ENCODE measurements at regions not wholly inside any gene's neighbourhood (a gene's known extent, or its start where the extent isn't known, plus 50 kb on each side); places are given as distances from the start of the nearest gene placed in this dataset.

- Histone ChIP-seq H4K20me1 (ENCODE audit: low read length) (no peaks in the 10 kb centered on the region), H2AFZ (ENCODE audit: low read length) (no peak overlapping the region), H3K79me2 (ENCODE audit: low read length) (no peaks in the 10 kb centered on the region), H3K4me2 (ENCODE audit: low read length) (no peak overlapping the region), H3K27me3 (ENCODE audit: low read length) (no peaks in the 10 kb centered on the region), H3K9me2 (replicated peaks; ENCODE audit: low read length) (no peaks in the 10 kb centered on the region), H3K9me3 (ENCODE audit: low read length) (peaks cover 7% of the 10 kb centered on the region), H3K27ac (ENCODE audit: low read length) (no peak overlapping the region), H3K4me1 (ENCODE audit: insufficient read depth, low read length) (no peaks in the 10 kb centered on the region), H3K4me3 (ENCODE audit: low read length) (no peak overlapping the region), H3F3A (ENCODE audit: low read length, unreplicated experiment) (no peaks in the 10 kb centered on the region), H3K9ac (ENCODE audit: low read length) (no peak overlapping the region), H3K36me3 (ENCODE audit: low read depth, low read length) (no peaks in the 10 kb centered on the region)
- POLR2A ChIA-PET (ENCODE audit: unreplicated experiment) = no interaction called here
- DNase-seq = no peak
- no TSS peak for BruUV-seq (replicated peaks)
- no peak for ATAC-seq
- TF ChIP-seq EZH2phosphoT487 (IDR thresholded peaks at IDR 0.05; ENCODE audit: borderline replicate concordance, low read length) (no peak), CTCF (conservative IDR thresholded peaks at IDR 0.05; ENCODE audit: low read depth, low read length) (no peak), EZH2 (IDR thresholded peaks at IDR 0.05; ENCODE audit: low read length, unreplicated experiment) (no peak)
- CTCF ChIA-PET = no interaction called here
- intact Hi-C loops (cut with micrococcal nuclease) = no loop called here
Measured at GRCh38 chr3:525415-525814, 328.9 kb downstream of the CHL1 start.

GRCh38 chr3:535566-536416, 339.2 kb downstream of the CHL1 start:
- Histone ChIP-seq H3K36me3 (ENCODE audit: low read depth, low read length) (no peaks in the 10 kb centered on the region), H2AFZ (ENCODE audit: low read length) (no peak overlapping the region), H3K27me3 (ENCODE audit: low read length) (no peaks in the 10 kb centered on the region), H3K9me2 (replicated peaks; ENCODE audit: low read length) (no peaks in the 10 kb centered on the region), H3K4me3 (ENCODE audit: low read length) (no peak overlapping the region), H3K79me2 (ENCODE audit: low read length) (no peaks in the 10 kb centered on the region), H3F3A (ENCODE audit: low read length, unreplicated experiment) (no peaks in the 10 kb centered on the region), H3K9me3 (ENCODE audit: low read length) (peaks cover 22% of the 10 kb centered on the region), H3K27ac (ENCODE audit: low read length) (no peak overlapping the region), H4K20me1 (ENCODE audit: low read length) (no peaks in the 10 kb centered on the region), H3K4me2 (ENCODE audit: low read length) (no peak overlapping the region), H3K9ac (ENCODE audit: low read length) (no peak overlapping the region), H3K4me1 (ENCODE audit: insufficient read depth, low read length) (no peaks in the 10 kb centered on the region)
- BruUV-seq (replicated peaks) = no TSS peak
- ChIA-PET CTCF (no interaction called here), POLR2A (ENCODE audit: unreplicated experiment) (no interaction called here)
- no peak for ATAC-seq
- TF ChIP-seq EZH2 (IDR thresholded peaks at IDR 0.05; ENCODE audit: low read length, unreplicated experiment) (no peak), EZH2phosphoT487 (IDR thresholded peaks at IDR 0.05; ENCODE audit: borderline replicate concordance, low read length) (no peak), CTCF (conservative IDR thresholded peaks at IDR 0.05; ENCODE audit: low read depth, low read length) (no peak)
- intact Hi-C loops (cut with micrococcal nuclease) = no loop called here
- no peak for DNase-seq

- no peak for DNase-seq
- H3K36me3 ChIP-seq (ENCODE audit: low read depth, low read length) = no peaks in the 10 kb centered on the region
- H3K4me1 ChIP-seq (ENCODE audit: insufficient read depth, low read length) = no peaks in the 10 kb centered on the region
- H3K9me3 ChIP-seq (ENCODE audit: low read length) = peaks cover 22% of the 10 kb centered on the region
- H3F3A ChIP-seq (ENCODE audit: low read length, unreplicated experiment) = no peaks in the 10 kb centered on the region
- intact Hi-C loops (cut with micrococcal nuclease) = no loop called here
- H3K9ac ChIP-seq (ENCODE audit: low read length) = no peak overlapping the region
- ATAC-seq = no peak
- H4K20me1 ChIP-seq (ENCODE audit: low read length) = no peaks in the 10 kb centered on the region
- H3K27me3 ChIP-seq (ENCODE audit: low read length) = no peaks in the 10 kb centered on the region
- no peaks in the 10 kb centered on the region for H3K79me2 ChIP-seq (ENCODE audit: low read length)
- no peak overlapping the region for H3K27ac ChIP-seq (ENCODE audit: low read length)
- BruUV-seq (replicated peaks) = no TSS peak
- ChIA-PET CTCF (no interaction called here), POLR2A (ENCODE audit: unreplicated experiment) (no interaction called here)
- no peak for TF ChIP-seq CTCF (conservative IDR thresholded peaks at IDR 0.05; ENCODE audit: low read depth, low read length)
- no peak for TF ChIP-seq EZH2 (IDR thresholded peaks at IDR 0.05; ENCODE audit: low read length, unreplicated experiment)
- no peak for TF ChIP-seq EZH2phosphoT487 (IDR thresholded peaks at IDR 0.05; ENCODE audit: borderline replicate concordance, low read length)
- no peak overlapping the region for H3K4me2 ChIP-seq (ENCODE audit: low read length)
- H3K9me2 ChIP-seq (replicated peaks; ENCODE audit: low read length) = no peaks in the 10 kb centered on the region
- no peak overlapping the region for H2AFZ ChIP-seq (ENCODE audit: low read length)
- H3K4me3 ChIP-seq (ENCODE audit: low read length) = no peak overlapping the region
Measured at GRCh38 chr3:536417-536813, 339.9 kb downstream of the CHL1 start.
